MCF 10A (cell line): ENCODE measurements at regions not wholly inside any gene's neighbourhood (a gene's known extent, or its start where the extent isn't known, plus 50 kb on each side); places are given as distances from the start of the nearest gene placed in this dataset.

Source experiments
- BruUV-seq: library from RNA; stranded (reverse); fragments of 400-500 nt; replicated peaks from 2 replicates; lab custom pipeline; 2021; lab: Mats Ljungman, UMichigan
- CTCF ChIA-PET: fragments of 300-600 bp; sonication (Branson Sonifier 250); formaldehyde crosslinking; extraction: SDS; loops from one replicate; lab custom pipeline; 2021; ENCODE audit warnings: antibody characterized with exemption, inconsistent platforms; lab: Yijun Ruan, JAX
- POLR2A ChIA-PET: fragments of 300-600, 350-650 bp; sonication (Branson Sonifier 250); formaldehyde crosslinking; extraction: SDS; loops from one replicate; lab custom pipeline; 2020; ENCODE audit warnings: antibody characterized with exemption, inconsistent platforms; lab: Yijun Ruan, JAX
- DNase-seq: peaks from one replicate; pipeline ENCODE4 v3.0.0-alpha.2; 2018; ENCODE audit not compliant: unreplicated experiment
- H3K27ac Mint-ChIP-seq: one replicate; pipeline ENCODE4 v1.8.0; 2022; ENCODE audit warnings: mild to moderate bottlenecking, low read depth, mixed read lengths; ENCODE audit not compliant: unreplicated experiment
- H3K27me3 Mint-ChIP-seq: one replicate; pipeline ENCODE4 v1.8.0; 2022; ENCODE audit warnings: mixed read lengths; ENCODE audit not compliant: insufficient read depth, unreplicated experiment
- H3K36me3 Mint-ChIP-seq: one replicate; pipeline ENCODE4 v1.8.0; 2022; ENCODE audit warnings: mild to moderate bottlenecking, moderate library complexity, mixed read lengths; ENCODE audit not compliant: insufficient read depth, unreplicated experiment
- H3K4me1 Mint-ChIP-seq: one replicate; pipeline ENCODE4 v1.8.0; 2022; ENCODE audit warnings: mixed read lengths; ENCODE audit not compliant: insufficient read depth, unreplicated experiment
- H3K4me3 Mint-ChIP-seq: one replicate; pipeline ENCODE4 v1.8.0; 2022; ENCODE audit warnings: mild to moderate bottlenecking, moderate library complexity, mixed read lengths; ENCODE audit not compliant: unreplicated experiment
- H3K9me3 Mint-ChIP-seq: one replicate; pipeline ENCODE4 v1.8.0; 2022; ENCODE audit warnings: mixed read lengths; ENCODE audit not compliant: unreplicated experiment
- CTCF ChIP-seq: fragments of 200-600 bp; IDR thresholded peaks from one replicate; pipeline ENCODE4 v1.8.0; 2022; ENCODE audit warnings: antibody characterized with exemption, mild to moderate bottlenecking; ENCODE audit not compliant: unreplicated experiment
- intact Hi-C: fragments of 100-400 bp; cut with micrococcal nuclease; formaldehyde crosslinking; loops from 2 replicates; pipeline ENCODE4 v1.14.1; 2022

- no TSS peak for BruUV-seq
- intact Hi-C loops, result no loop called here
- Mint-ChIP-seq H3K27ac (no peak overlapping the region), H3K27me3 (no peaks in the 10 kb centered on the region), H3K4me1 (no peaks in the 10 kb centered on the region), H3K36me3 (no peaks in the 10 kb centered on the region), H3K4me3 (no peak overlapping the region), H3K9me3 (no peaks in the 10 kb centered on the region)
- CTCF ChIA-PET, result interaction anchor here (0.9 kb wide), 2 partner anchors 9 to 15 kb away, joined by 3 read pairs; no protein-coding TSS in a partner anchor
- TF ChIP-seq CTCF, result no peak
- DNase-seq, result no peak
- POLR2A ChIA-PET, result no interaction called here
Measured at GRCh38 chr3:24915639-24916038, 421.0 kb upstream of the THRB start.

- ChIA-PET CTCF (no interaction called here), POLR2A (no interaction called here)
- H3K27me3 Mint-ChIP-seq, result no peaks in the 10 kb centered on the region
- intact Hi-C loops, result no loop called here
- TF ChIP-seq CTCF, result no peak
- no TSS peak for BruUV-seq
- no peaks in the 10 kb centered on the region for H3K36me3 Mint-ChIP-seq
- no peaks in the 10 kb centered on the region for H3K9me3 Mint-ChIP-seq
- H3K27ac Mint-ChIP-seq, result no peak overlapping the region
- H3K4me1 Mint-ChIP-seq, result no peaks in the 10 kb centered on the region
- no peak for DNase-seq
- H3K4me3 Mint-ChIP-seq, result no peak overlapping the region
Measured at GRCh38 chr3:24917908-24918307, 423.3 kb upstream of the THRB start.

GRCh38 chr3:24923570-24923969 lies 428.9 kb upstream of the THRB start:
- POLR2A ChIA-PET, result interaction anchor here (2.5 kb wide), 1 partner anchor 10 kb away, joined by 5 read pairs; no protein-coding TSS in a partner anchor
- no TSS peak for BruUV-seq
- Mint-ChIP-seq H3K4me1 (no peaks in the 10 kb centered on the region), H3K27me3 (no peaks in the 10 kb centered on the region), H3K9me3 (no peaks in the 10 kb centered on the region), H3K4me3 (no peak overlapping the region), H3K36me3 (no peaks in the 10 kb centered on the region), H3K27ac (no peak overlapping the region)
- intact Hi-C loops, result no loop called here
- no peak for DNase-seq
- TF ChIP-seq CTCF, result no peak
- CTCF ChIA-PET, result interaction anchor here (0.6 to 1.5 kb wide), 3 partner anchors 23 to 670 kb away, joined by 3 read pairs; no protein-coding TSS in a partner anchor

- no peak overlapping the region for H3K27ac Mint-ChIP-seq
- TF ChIP-seq CTCF, result no peak
- intact Hi-C loops, result no loop called here
Measured at GRCh38 chr3:24929521-24929920, 434.9 kb upstream of the THRB start.

More at GRCh38 chr3:24929521-24929920, 434.9 kb upstream of the THRB start:
- Mint-ChIP-seq H3K4me1 (no peaks in the 10 kb centered on the region), H3K9me3 (no peaks in the 10 kb centered on the region), H3K4me3 (no peak overlapping the region), H3K27me3 (no peaks in the 10 kb centered on the region), H3K36me3 (no peaks in the 10 kb centered on the region)
- ChIA-PET CTCF (interaction anchor here (1.0 kb wide), 1 partner anchor 658 kb away, joined by 3 read pairs; no protein-coding TSS in a partner anchor), POLR2A (no interaction called here)
- BruUV-seq, result no TSS peak
- no peak for DNase-seq
